PC-3 (cell line): ENCODE measurements at regions not wholly inside any gene's neighbourhood (a gene's known extent, or its start where the extent isn't known, plus 50 kb on each side); places are given as distances from the start of the nearest gene placed in this dataset.

Experiments used
- ATAC-seq: fragments of 200-7000 bp; cut with Tn5 transposase; 2 replicates; pipeline ENCODE4 v1.9.1; 2020; ENCODE audit warnings: mild to moderate bottlenecking, moderate library complexity
- BruUV-seq: library from RNA; stranded (reverse); fragments of 400-500 nt; replicated peaks from 2 replicates; lab custom pipeline; 2021; lab: Mats Ljungman, UMichigan
- CTCF ChIA-PET: fragments of 300-600 bp; sonication (Branson Sonifier 250); formaldehyde crosslinking; loops from one replicate; lab custom pipeline; 2022; ENCODE audit warnings: antibody characterized with exemption; lab: Charles Lee
- POLR2A ChIA-PET: fragments of 300-600 bp; sonication (Branson Sonifier 250); formaldehyde crosslinking; loops from one replicate; lab custom pipeline; 2022; ENCODE audit warnings: antibody characterized with exemption; ENCODE audit not compliant: unreplicated experiment; lab: Charles Lee
- DNase-seq: peaks from one replicate; pipeline ENCODE4 v3.0.0-alpha.2; 2015
- H2AFZ ChIP-seq: fragments of 300-600 bp; sonication (generic); 2 replicates; pipeline ENCODE4 v1.6.0; 2016; ENCODE audit warnings: antibody characterized with exemption, low read length
- H3F3A ChIP-seq: fragments of 300-600 bp; sonication (generic); one replicate; pipeline ENCODE4 v1.6.0; 2017; ENCODE audit warnings: antibody characterized with exemption, low read length, control low read depth, mild to moderate bottlenecking; ENCODE audit not compliant: unreplicated experiment
- H3K27ac ChIP-seq: fragments of 300-600 bp; sonication (generic); 2 replicates; pipeline ENCODE4 v1.5.1; 2016; ENCODE audit warnings: mild to moderate bottlenecking, low read length
- H3K27me3 ChIP-seq: fragments of 300-600 bp; sonication (generic); 2 replicates; pipeline ENCODE4 v1.6.1; 2016; ENCODE audit warnings: low read length, mixed read lengths
- H3K36me3 ChIP-seq: fragments of 300-600 bp; sonication (generic); 2 replicates; pipeline ENCODE4 v1.6.1; 2016; ENCODE audit warnings: low read depth, mixed run types, low read length, mixed read lengths
- H3K4me1 ChIP-seq: fragments of 300-600 bp; sonication (generic); 2 replicates; pipeline ENCODE4 v1.5.1; 2016; ENCODE audit warnings: low read length; ENCODE audit not compliant: insufficient read depth
- H3K4me2 ChIP-seq: fragments of 300-600 bp; sonication (generic); 2 replicates; pipeline ENCODE4 v1.6.0; 2016; ENCODE audit warnings: low read length
- H3K4me3 ChIP-seq: fragments of 300-600 bp; sonication (generic); 2 replicates; pipeline ENCODE4 v1.5.1; 2016; ENCODE audit warnings: mild to moderate bottlenecking, low read length, mixed read lengths
- H3K79me2 ChIP-seq: fragments of 300-600 bp; sonication (generic); 2 replicates; pipeline ENCODE4 v1.6.1; 2017; ENCODE audit warnings: low read length, mixed read lengths
- H3K9ac ChIP-seq: fragments of 300-600 bp; sonication (generic); 2 replicates; pipeline ENCODE4 v1.6.0; 2016; ENCODE audit warnings: mild to moderate bottlenecking, low read length
- H3K9me2 ChIP-seq: fragments of 300-600 bp; sonication (generic); replicated peaks from 2 replicates; pipeline ENCODE4 v1.6.1; 2016; ENCODE audit warnings: mixed run types, low read length, mixed read lengths
- H3K9me3 ChIP-seq: fragments of 300-600 bp; sonication (generic); 2 replicates; pipeline ENCODE4 v1.6.1; 2016; ENCODE audit warnings: low read length, mixed read lengths
- H4K20me1 ChIP-seq: fragments of 300-600 bp; sonication (generic); 2 replicates; pipeline ENCODE4 v1.6.1; 2016; ENCODE audit warnings: low read length, mixed read lengths
- CTCF ChIP-seq: fragments of 300-600 bp; sonication (generic); conservative IDR thresholded peaks from 2 replicates; pipeline ENCODE4 v1.5.1; 2017; ENCODE audit warnings: antibody characterized with exemption, low read depth, mild to moderate bottlenecking, low read length
- EZH2 ChIP-seq: fragments of 300-600 bp; sonication (generic); IDR thresholded peaks from one replicate; pipeline ENCODE4 v1.6.1; 2017; ENCODE audit warnings: antibody characterized with exemption, mild to moderate bottlenecking, low read length; ENCODE audit not compliant: unreplicated experiment
- EZH2phosphoT487 ChIP-seq: fragments of 300-600 bp; sonication (generic); IDR thresholded peaks from 2 replicates; pipeline ENCODE4 v1.6.1; 2018; ENCODE audit warnings: mild to moderate bottlenecking, antibody characterized with exemption, low read length, borderline replicate concordance
- intact Hi-C: fragments of 100-400 bp; cut with micrococcal nuclease; formaldehyde crosslinking; loops from 2 replicates; pipeline ENCODE4 v1.9.0; 2023

DNA sequence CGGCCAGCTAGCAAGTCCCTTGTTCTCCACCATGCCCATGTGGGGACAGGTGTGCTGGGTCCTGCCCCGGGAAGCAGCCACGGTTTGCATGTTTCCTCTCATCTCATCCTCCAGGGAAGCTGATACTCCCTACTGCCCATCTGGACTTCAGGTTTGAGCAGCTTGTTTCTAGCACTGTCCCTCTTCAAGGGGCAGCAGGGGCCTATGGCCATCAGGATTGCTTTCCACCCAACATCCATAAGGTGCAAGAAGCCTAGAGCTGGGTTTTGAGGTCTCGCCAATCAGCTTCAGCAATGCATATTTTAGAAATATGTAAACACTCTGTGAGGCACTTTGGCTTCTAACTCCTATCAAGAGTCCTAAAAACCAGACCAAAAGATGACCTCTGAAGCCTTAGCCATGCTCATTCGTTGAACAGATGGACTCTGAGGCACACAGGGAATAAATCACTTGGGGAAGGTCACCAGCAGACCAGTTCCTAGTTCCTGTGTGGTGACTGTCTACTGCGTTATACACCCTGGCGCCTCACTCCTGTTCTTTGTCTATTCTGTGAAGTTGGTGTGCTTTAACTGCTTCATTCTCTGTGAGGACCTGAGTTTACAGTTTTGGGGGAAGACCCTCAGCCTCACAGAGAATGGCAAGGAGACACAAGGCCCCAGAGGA is 192.6 kb upstream of the TWIST2 start:
- H3K4me1 ChIP-seq = no peaks in the 10 kb centered on the region
- CTCF ChIA-PET = no interaction called here
- POLR2A ChIA-PET = interaction anchor here (0.6 kb wide), 1 partner anchor 1974 kb away, joined by 3 read pairs; no protein-coding TSS in a partner anchor
- H3K79me2 ChIP-seq = no peaks in the 10 kb centered on the region
- intact Hi-C loops = no loop called here
- H3F3A ChIP-seq = no peaks in the 10 kb centered on the region
- H4K20me1 ChIP-seq = no peaks in the 10 kb centered on the region
- H3K9me3 ChIP-seq = no peaks in the 10 kb centered on the region
- H3K27ac ChIP-seq = no peak overlapping the region
- no peaks in the 10 kb centered on the region for H3K27me3 ChIP-seq
- no peak overlapping the region for H2AFZ ChIP-seq
- no peaks in the 10 kb centered on the region for H3K9me2 ChIP-seq
- no peak overlapping the region for H3K4me3 ChIP-seq
- DNase-seq = no peak
- no peaks in the 10 kb centered on the region for H3K36me3 ChIP-seq
- ATAC-seq = no peak
- TF ChIP-seq EZH2 (no peak), EZH2phosphoT487 (no peak), CTCF (no peak)
- no TSS peak for BruUV-seq
- no peak overlapping the region for H3K9ac ChIP-seq
- H3K4me2 ChIP-seq = no peak overlapping the region

- H4K20me1 ChIP-seq = no peaks in the 10 kb centered on the region
- no peaks in the 10 kb centered on the region for H3F3A ChIP-seq
- no peak overlapping the region for H3K9ac ChIP-seq
- H3K27me3 ChIP-seq = no peaks in the 10 kb centered on the region
- H3K36me3 ChIP-seq = no peaks in the 10 kb centered on the region
- ATAC-seq (no peak), DNase-seq (no peak)
- no peaks in the 10 kb centered on the region; the same call in 1 of the 2 replicates for H3K9me3 ChIP-seq
- CTCF ChIA-PET = no interaction called here
- no peaks in the 10 kb centered on the region for H3K4me1 ChIP-seq
- TF ChIP-seq EZH2 = no peak
- no peak for TF ChIP-seq CTCF
- no peak for TF ChIP-seq EZH2phosphoT487
- no peaks in the 10 kb centered on the region for H3K79me2 ChIP-seq
- no peaks in the 10 kb centered on the region for H3K9me2 ChIP-seq
- intact Hi-C loops = no loop called here
- no peak overlapping the region for H3K27ac ChIP-seq
- H3K4me2 ChIP-seq = no peak overlapping the region
- H3K4me3 ChIP-seq = no peak overlapping the region
- no TSS peak for BruUV-seq
- POLR2A ChIA-PET = interaction anchor here (0.6 kb wide), 1 partner anchor 1974 kb away, joined by 3 read pairs; no protein-coding TSS in a partner anchor
- no peak overlapping the region for H2AFZ ChIP-seq
Measured at GRCh38 chr2:238655974-238656722, 191.7 kb upstream of the TWIST2 start.
